ENCODE measurements at regions not wholly inside any gene's neighbourhood (a gene's known extent, or its start where the extent isn't known, plus 50 kb on each side); places are given as distances from the start of the nearest gene placed in this dataset.

- DNase-seq, result no peak
Measured at GRCh38 chr6:14903176-14904038, 342.5 kb upstream of the JARID2 start.

- DNase-seq, result no peak
Measured at GRCh38 chr6:14905201-14905600, 340.7 kb upstream of the JARID2 start.

DNA sequence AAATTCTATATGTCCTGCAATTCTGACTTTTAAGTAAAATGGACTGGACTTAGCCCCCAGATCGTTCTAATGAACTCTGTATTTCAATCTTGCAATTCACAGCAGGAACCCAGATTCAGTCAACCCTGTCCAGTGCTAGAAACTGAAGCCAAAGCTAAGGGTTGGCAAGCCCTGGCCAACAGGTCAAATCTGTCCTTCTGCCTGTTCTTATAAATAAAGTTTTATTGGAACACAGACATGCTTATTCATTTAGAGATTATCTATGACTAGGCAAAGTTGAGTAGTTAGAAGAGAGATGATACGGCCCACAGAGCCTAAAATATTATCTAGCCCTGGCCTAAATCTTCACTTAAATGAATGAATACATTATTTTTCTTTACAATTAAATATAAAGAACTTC is 339.2 kb upstream of the JARID2 start:
- no peak for DNase-seq

DNA sequence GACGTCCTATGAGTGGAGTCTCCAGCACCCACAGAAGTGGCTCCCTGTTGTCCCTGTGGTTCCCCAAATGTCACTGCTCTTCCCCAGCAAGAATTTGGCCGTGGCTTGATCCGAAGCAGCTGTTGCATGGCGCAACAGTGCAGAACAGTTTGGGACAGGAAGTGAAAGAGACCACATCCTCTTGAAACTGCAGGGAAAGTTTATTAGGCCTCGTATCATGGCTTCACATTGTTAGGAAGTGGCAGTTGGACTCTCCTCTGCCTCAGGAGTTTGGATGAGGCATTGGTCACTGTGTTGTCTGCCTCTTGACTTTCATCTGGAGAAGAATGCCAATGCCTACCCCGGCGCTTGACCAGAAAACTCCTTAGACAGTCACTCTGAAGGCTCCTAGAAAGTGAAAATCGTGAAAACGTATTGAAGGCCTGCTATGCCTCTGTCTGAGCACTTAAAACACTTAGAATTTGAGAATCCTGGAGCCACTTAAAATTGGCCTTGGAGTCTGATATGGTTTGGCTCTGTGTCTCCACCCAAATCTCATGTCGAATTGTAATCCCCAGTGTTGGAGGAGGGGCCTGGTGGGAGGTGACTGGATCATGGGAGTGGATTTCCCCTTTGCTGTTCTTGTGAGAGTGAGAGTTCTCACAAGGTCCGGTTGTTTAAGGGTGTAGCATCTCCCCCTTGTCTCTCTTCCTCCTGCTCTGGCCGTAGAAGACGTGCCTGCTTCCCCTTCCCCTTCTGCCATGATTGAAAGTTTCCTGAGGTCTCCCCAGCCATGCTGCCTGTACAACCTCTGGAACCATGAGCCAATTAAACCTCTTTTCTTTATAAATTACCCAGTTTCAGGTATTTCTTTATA is 334.9 kb upstream of the JARID2 start:
- no peak for DNase-seq

DNA sequence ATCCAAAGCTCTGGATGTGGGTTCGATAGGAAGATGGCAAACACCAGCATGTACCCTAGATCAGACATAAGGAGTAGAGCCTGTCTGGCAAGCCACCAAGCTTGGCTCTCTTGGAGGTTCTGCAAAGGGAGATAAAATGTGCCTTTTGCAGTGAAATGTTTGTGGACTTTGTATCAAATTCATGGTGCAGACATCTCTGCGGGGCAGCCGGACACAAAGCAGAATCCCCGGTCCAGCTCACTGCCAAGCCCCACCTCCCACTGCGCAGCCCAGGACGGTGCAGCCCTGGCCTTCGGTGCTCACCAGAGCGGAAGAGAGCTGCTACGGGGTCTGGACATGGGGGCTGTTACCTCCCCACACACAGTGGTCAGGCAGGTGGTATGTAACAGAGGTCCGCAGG is 333.6 kb upstream of the JARID2 start:
- DNase-seq, result no peak

DNA sequence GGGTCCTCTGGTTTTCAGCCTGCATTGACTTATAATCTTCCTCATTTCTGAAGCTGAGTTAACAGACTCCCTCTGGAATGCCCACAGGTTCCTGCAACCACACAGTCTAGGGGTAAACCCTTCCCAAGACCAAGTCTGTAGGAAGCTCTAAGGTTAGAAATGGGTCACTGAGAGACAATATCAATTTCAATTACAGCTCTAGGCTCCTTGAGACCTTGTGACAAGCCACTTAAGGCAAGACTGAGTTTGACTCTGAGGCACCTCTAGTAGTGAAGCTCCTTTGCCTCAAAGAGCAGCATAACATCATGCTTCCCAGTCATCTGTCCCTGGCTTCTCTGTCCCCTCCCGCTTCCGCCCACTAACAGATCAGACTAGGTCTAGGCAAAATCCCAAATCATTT is 333.2 kb upstream of the JARID2 start:
- DNase-seq, result no peak

DNA sequence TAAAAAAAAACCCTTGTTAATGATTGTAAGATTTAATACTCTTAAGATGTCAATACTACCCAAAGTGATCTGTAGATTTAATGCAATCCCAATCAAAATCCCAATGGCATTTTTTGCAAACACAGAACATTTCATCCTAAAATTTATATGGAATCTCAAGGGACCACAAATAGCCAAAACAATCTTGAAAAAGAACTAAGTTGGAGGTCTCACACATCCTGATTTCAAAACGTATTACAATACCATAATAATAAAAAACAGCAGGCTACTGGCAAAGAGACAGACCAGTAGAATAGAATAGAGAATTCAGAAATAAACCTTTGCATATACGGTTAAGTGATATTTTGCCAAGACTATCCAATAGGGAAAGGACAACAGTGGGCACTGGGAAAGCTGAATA is 331.9 kb upstream of the JARID2 start:
- DNase-seq, result no peak

- no peak for DNase-seq
Measured at GRCh38 chr6:14915888-14916832, 329.7 kb upstream of the JARID2 start.

DNA sequence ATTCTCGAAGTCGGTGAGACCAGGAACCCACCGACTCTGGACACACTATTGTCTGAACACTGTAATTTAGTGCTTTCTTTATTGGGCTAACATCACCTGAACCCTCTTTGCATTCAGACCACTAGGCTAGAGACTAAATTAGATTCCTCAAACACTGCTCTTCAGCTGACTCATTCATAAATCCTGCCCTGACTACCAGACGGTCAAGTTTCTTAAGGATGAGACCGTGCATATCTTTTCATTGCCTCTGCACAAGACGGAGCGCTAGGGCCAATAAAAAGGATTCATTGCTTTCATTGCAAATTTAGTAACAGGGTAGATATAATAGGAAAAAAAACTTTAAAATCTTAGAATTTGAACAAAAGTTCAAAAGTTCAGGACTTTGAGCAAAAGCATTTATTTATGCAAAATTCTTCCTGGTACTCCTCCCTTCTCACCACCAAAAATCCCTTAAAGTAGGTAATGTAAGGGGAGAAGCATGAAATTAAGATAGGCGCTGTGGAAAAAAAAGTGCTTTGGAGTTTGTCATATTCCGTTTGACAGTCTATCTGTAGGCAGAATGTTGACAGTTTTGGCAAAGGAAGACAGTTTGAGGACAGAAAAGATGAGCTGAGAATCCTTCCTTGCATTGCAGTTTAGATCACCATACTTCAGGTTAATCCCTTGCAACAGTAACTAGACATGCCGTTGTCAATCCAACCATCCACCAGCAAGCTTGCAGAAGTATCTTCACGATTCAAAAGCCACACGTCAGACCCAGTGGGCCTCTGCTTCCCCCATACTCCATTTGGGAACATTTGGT is 328.6 kb upstream of the JARID2 start:
- DNase-seq, result no peak

DNA sequence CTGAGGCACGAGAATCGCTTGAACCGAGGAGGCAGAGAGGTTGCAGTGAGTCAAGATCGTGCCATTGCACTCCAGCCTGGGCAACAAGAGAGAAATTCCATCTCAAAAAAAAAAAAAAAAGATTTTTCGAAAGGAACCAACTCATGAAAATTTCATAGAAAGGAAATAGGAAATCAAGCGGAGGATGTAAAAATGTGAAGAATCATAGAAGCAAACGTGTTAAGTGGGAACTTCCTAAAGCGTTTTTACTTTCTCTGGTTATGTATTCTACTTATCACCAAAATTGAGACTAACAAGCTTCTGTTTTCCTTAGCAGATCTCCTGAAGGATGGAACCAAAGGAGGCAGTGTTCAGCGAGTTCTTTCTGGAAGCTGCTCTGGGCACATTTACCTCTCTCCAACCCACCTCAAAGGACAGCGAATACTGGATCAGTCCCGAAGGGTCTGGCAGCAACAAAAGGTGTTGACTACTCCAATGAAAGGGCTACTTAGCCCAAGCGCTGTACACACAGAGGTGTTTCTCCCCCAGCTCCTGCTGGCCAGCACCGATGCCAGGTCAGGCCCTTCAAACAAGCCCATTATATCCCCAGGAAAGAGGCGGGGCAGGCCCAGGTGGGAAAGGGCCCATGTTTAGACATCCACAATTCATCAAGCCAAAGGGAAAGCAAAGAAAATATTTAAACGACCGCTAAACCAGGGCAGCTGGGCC is 327.5 kb upstream of the JARID2 start:
- DNase-seq, result no peak

GRCh38 chr6:14919038-14919670 is 326.7 kb upstream of the JARID2 start:
- no peak for DNase-seq

- DNase-seq, result no peak
Measured at GRCh38 chr6:14920276-14920675, 325.6 kb upstream of the JARID2 start.

GRCh38 chr6:14921170-14921569 is 324.7 kb upstream of the JARID2 start:
- DNase-seq, result no peak

DNA sequence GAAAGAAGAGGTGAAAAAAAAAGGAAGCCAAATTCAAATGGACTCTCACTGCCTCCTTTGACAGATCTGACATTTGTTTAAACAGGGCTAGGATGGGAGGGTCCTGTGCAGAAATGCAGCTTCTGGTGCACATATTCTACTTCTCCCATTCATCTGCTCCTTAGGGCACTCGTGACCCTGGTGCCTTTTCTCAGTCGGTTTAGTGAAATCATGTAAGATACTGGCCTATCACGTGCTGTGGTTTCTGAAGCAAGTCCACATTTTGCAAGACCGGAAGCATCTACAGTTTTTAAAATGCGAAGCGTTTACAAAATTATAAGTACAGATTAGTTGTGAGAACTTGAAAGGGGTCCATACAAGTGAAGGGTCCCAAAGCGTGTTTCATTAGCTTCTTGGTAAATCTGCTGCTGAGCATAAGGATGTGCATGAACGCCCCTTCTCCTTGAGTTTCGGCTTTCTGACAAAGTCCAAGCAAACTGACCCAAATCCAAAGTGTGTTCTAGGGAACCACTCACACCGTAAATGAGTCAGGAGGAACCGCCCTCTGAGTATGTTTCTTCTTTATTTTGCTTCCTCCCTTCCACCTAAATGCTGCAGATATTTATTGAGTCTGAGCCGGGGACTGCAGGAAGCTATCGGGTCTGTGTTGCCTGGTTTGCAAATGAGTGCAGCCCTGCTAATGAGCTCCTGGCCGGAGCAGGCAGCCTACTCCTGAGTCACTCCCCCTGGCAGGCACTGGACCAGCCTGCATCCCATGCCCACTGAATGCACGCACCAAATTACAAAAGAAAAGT is 323.8 kb upstream of the JARID2 start:
- no peak for DNase-seq

DNA sequence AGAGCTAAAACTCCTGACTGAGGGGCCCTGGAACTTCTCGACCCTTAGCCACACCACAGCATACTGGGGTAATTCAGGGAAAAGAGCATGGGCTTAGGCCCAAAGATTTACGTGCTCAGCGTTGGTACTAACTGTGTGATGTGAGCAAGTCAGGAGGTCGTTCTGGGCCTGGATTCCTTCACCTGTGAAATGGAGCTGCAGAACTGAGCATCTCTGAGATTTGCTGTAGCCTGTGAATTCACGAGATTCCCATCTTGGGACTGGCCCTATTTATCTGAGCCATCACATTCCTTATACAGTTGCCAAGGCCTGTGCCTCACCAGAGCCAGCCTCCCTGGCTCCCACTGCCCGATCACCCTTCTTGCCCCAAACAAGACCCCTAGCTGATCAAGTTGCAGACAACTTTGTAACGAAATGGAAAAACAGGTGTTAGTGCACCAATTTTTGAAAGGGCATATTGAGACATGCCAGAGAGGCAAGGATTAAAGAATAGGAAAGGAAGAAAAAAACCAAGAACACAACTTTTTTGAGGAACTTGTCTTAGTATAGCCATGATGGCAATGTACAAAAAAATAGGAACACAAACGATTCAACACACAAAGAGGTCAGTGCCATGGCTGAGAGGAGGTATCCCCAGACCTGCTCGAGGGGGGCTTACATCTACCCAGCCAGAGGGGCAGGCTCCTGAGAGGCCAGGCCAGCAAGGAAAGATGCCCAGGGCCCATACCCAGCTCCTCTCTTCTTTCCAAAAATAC is 323.0 kb upstream of the JARID2 start:
- no peak for DNase-seq

- no peak for DNase-seq
Measured at GRCh38 chr6:14924126-14925024, 321.5 kb upstream of the JARID2 start.

DNA sequence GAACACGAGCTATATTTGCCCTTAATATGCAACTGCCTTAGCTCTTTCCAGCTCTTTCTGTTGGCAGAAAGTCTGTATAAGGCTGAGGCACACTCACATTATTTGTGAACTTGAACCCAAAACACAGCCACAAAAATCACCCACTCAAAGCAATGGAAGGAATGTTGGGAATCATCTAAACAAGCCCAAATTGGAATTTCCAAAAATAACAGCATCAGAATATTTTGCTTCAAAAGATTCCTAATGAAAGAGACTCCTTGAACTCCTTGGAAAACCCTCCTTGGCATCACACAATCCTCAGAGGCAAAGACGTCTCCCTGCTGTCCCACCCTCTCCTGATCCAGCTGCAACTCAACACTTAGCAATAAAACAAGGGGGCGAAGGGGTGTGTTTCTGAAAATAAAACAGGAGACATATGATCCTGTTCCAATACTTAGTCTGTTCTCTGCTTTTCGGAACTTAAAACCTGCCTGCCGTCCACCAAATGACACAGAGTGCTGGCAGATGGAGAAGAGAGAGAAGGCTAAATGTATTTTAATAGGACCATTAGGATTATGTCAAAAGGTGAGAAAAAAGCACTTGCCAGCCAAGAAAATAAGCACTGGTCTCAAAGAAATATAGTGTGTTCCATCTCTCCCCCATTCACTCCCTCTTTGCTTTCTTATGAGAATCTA is 320.7 kb upstream of the JARID2 start:
- no peak for DNase-seq

GRCh38 chr6:14925699-14926026 is 320.2 kb upstream of the JARID2 start:
- DNase-seq, result no peak

All from SW 1271 (cell line).